ENCODE measurements at regions not wholly inside any gene's neighbourhood (a gene's known extent, or its start where the extent isn't known, plus 50 kb on each side); places are given as distances from the start of the nearest gene placed in this dataset.

GRCh38 chr13:61994174-61994573 lies 578.5 kb upstream of the PCDH20 start:
- DNase-seq = no peak
- in situ Hi-C loops (cut with MboI; ENCODE audit: low pct_unique_long_range_greater_than_20kb, low sequenced_read_pairs) = no loop called here

- in situ Hi-C loops (cut with MboI; ENCODE audit: low pct_unique_long_range_greater_than_20kb, low sequenced_read_pairs) = no loop called here
- DNase-seq = no peak
Measured at GRCh38 chr13:61989978-61990377, 574.3 kb upstream of the PCDH20 start.

- in situ Hi-C loops (cut with MboI; ENCODE audit: low pct_unique_long_range_greater_than_20kb, low sequenced_read_pairs) = no loop called here
- no peak for DNase-seq
Measured at GRCh38 chr13:61988810-61989209, 573.2 kb upstream of the PCDH20 start.

- in situ Hi-C loops (cut with MboI; ENCODE audit: low pct_unique_long_range_greater_than_20kb, low sequenced_read_pairs) = no loop called here
- DNase-seq = no peak
Measured at GRCh38 chr13:61975001-61975400, 559.4 kb upstream of the PCDH20 start.

GRCh38 chr13:61965756-61966155 lies 550.1 kb upstream of the PCDH20 start:
- in situ Hi-C loops (cut with MboI; ENCODE audit: low pct_unique_long_range_greater_than_20kb, low sequenced_read_pairs) = no loop called here
- no peak for DNase-seq

GRCh38 chr13:61960981-61961380 lies 545.3 kb upstream of the PCDH20 start:
- in situ Hi-C loops (cut with MboI; ENCODE audit: low pct_unique_long_range_greater_than_20kb, low sequenced_read_pairs) = no loop called here
- DNase-seq = peak; percentile 16

GRCh38 chr13:61954092-61954491 lies 538.4 kb upstream of the PCDH20 start:
- in situ Hi-C loops (cut with MboI; ENCODE audit: low pct_unique_long_range_greater_than_20kb, low sequenced_read_pairs) = no loop called here
- peak; percentile 60 for DNase-seq

GRCh38 chr13:61950828-61951227 lies 535.2 kb upstream of the PCDH20 start:
- in situ Hi-C loops (cut with MboI; ENCODE audit: low pct_unique_long_range_greater_than_20kb, low sequenced_read_pairs) = no loop called here
- DNase-seq = no peak

GRCh38 chr13:61944329-61944929 lies 528.8 kb upstream of the PCDH20 start:
- in situ Hi-C loops (cut with MboI; ENCODE audit: low pct_unique_long_range_greater_than_20kb, low sequenced_read_pairs) = no loop called here
- DNase-seq = no peak

GRCh38 chr13:61935710-61936109 lies 520.1 kb upstream of the PCDH20 start:
- in situ Hi-C loops (cut with MboI; ENCODE audit: low pct_unique_long_range_greater_than_20kb, low sequenced_read_pairs) = no loop called here

GRCh38 chr13:61927648-61928047 lies 512.0 kb upstream of the PCDH20 start:
- DNase-seq = no peak
- in situ Hi-C loops (cut with MboI; ENCODE audit: low pct_unique_long_range_greater_than_20kb, low sequenced_read_pairs) = no loop called here

More at GRCh38 chr13:61935710-61936109, 520.1 kb upstream of the PCDH20 start:
- DNase-seq = no peak

- in situ Hi-C loops (cut with MboI; ENCODE audit: low pct_unique_long_range_greater_than_20kb, low sequenced_read_pairs) = no loop called here
- no peak for DNase-seq
Measured at GRCh38 chr13:61918841-61919240, 503.2 kb upstream of the PCDH20 start.

GRCh38 chr13:61916483-61916882 lies 500.8 kb upstream of the PCDH20 start:
- DNase-seq = no peak
- in situ Hi-C loops (cut with MboI; ENCODE audit: low pct_unique_long_range_greater_than_20kb, low sequenced_read_pairs) = no loop called here

- no peak for DNase-seq
- in situ Hi-C loops (cut with MboI; ENCODE audit: low pct_unique_long_range_greater_than_20kb, low sequenced_read_pairs) = no loop called here
Measured at GRCh38 chr13:61913183-61913582, 497.5 kb upstream of the PCDH20 start.

GRCh38 chr13:61908906-61909615 lies 493.4 kb upstream of the PCDH20 start:
- peak; percentile 48 for DNase-seq
- in situ Hi-C loops (cut with MboI; ENCODE audit: low pct_unique_long_range_greater_than_20kb, low sequenced_read_pairs) = no loop called here

- no peak for DNase-seq
- in situ Hi-C loops (cut with MboI; ENCODE audit: low pct_unique_long_range_greater_than_20kb, low sequenced_read_pairs) = no loop called here
Measured at GRCh38 chr13:61905054-61905453, 489.4 kb upstream of the PCDH20 start.

GRCh38 chr13:61901946-61902541 lies 486.4 kb upstream of the PCDH20 start:
- in situ Hi-C loops (cut with MboI; ENCODE audit: low pct_unique_long_range_greater_than_20kb, low sequenced_read_pairs) = no loop called here

GRCh38 chr13:61900033-61900432 lies 484.4 kb upstream of the PCDH20 start:
- DNase-seq = no peak
- in situ Hi-C loops (cut with MboI; ENCODE audit: low pct_unique_long_range_greater_than_20kb, low sequenced_read_pairs) = no loop called here

More at GRCh38 chr13:61901946-61902541, 486.4 kb upstream of the PCDH20 start:
- DNase-seq = no peak

GRCh38 chr13:61898207-61898606 lies 482.6 kb upstream of the PCDH20 start:
- in situ Hi-C loops (cut with MboI; ENCODE audit: low pct_unique_long_range_greater_than_20kb, low sequenced_read_pairs) = no loop called here
- no peak for DNase-seq

GRCh38 chr13:61891401-61891800 lies 475.8 kb upstream of the PCDH20 start:
- in situ Hi-C loops (cut with MboI; ENCODE audit: low pct_unique_long_range_greater_than_20kb, low sequenced_read_pairs) = no loop called here
- no peak for DNase-seq

GRCh38 chr13:61884830-61885229 lies 469.2 kb upstream of the PCDH20 start:
- in situ Hi-C loops (cut with MboI; ENCODE audit: low pct_unique_long_range_greater_than_20kb, low sequenced_read_pairs) = no loop called here
- no peak for DNase-seq

Measured in KBM-7 (cell line).